Stomach smooth muscle (tissue), 2 donors: ENCODE measurements at regions not wholly inside any gene's neighbourhood (a gene's known extent, or its start where the extent isn't known, plus 50 kb on each side); places are given as distances from the start of the nearest gene placed in this dataset.

Source experiments
- H3K27ac ChIP-seq: one replicate; pipeline ENCODE4 v1.7.0; 2013; ENCODE audit warnings: mild to moderate bottlenecking, low read length, inconsistent platforms
- H3K27me3 ChIP-seq, 2 donors: one replicate each; pipeline ENCODE4 v1.7.0; 2013; ENCODE audit warnings: low read length in 2 of 2; ENCODE audit not compliant: insufficient read depth in 2 of 2, control insufficient read depth in 1 of 2
- H3K36me3 ChIP-seq, 2 donors: one replicate each; pipeline ENCODE4 v1.7.0; 2013; ENCODE audit warnings: low read length in 2 of 2; ENCODE audit not compliant: control insufficient read depth in 2 of 2, insufficient read depth in 2 of 2
- H3K4me1 ChIP-seq: one replicate; pipeline ENCODE4 v1.7.0; 2013; ENCODE audit warnings: low read length; ENCODE audit not compliant: control insufficient read depth, insufficient read depth
- H3K4me3 ChIP-seq, 2 donors: one replicate each; pipeline ENCODE4 v1.7.0; 2013; ENCODE audit warnings: low read length in 2 of 2
- H3K9ac ChIP-seq, 2 donors: one replicate each; pipeline ENCODE4 v1.7.0; 2013; ENCODE audit warnings: low read length in 2 of 2, mild to moderate bottlenecking in 1 of 2
- H3K9me3 ChIP-seq, 2 donors: one replicate each; pipeline ENCODE4 v1.7.0; 2013; ENCODE audit warnings: low read length in 2 of 2; ENCODE audit not compliant: control insufficient read depth in 2 of 2
- donor health status: healthy.
- donor health status: Pancreatic carcinoma.

DNA sequence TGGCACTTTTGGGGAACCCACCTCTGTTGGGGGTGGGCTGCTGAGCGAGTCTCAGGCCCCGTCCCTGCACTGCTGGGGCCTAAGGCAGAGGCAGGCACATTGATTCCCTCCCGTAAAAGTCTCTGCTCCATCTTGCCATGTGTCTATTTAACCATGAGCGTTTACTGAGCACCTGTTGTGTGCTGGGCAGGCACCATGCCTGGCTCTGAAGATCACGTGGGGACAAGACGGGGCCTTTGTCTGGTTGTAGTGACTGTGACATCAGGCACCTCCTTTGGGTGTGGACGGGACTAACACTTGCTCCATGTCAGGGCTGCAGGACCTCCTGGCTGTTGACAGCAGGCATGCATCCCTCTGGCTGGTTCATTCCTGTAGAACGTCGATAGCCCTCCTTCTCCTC, 204.7 kb upstream of the CIBAR2 start:
- H3K4me1 ChIP-seq: peaks cover 40% of the 10 kb centered on the region
- no peaks in the 10 kb centered on the region for H3K9me3 ChIP-seq
- no peak overlapping the region for H3K4me3 ChIP-seq
- H3K9ac ChIP-seq: no peak overlapping the region
- no peaks in the 10 kb centered on the region for H3K36me3 ChIP-seq
- no peaks in the 10 kb centered on the region for H3K27me3 ChIP-seq
- H3K27ac ChIP-seq: no peak overlapping the region

DNA sequence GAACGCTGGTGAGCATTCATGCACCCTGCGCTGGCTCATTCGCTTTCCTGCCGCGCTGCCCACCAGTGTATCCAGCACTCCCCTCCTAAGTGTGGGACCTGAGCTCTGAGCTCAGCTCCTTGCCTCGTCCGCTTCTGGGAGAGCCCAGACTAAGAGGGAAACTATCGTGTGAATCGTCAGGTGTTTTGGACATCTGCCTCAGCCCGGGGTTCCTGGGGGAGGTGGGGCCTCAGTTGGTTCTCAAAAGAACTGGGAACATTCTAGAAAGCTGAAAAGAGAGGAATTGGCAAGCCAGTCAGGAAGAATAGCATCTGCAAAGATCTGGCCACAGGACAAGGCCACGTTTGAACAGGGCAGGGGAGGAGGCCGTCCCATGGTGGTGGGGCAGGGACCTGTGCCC, 205.4 kb upstream of the CIBAR2 start:
- H3K9ac ChIP-seq: no peak overlapping the region
- H3K36me3 ChIP-seq: no peaks in the 10 kb centered on the region
- no peak overlapping the region for H3K27ac ChIP-seq
- no peaks in the 10 kb centered on the region for H3K27me3 ChIP-seq
- no peaks in the 10 kb centered on the region for H3K9me3 ChIP-seq
- peaks cover 40% of the 10 kb centered on the region for H3K4me1 ChIP-seq
- no peak overlapping the region for H3K4me3 ChIP-seq

DNA sequence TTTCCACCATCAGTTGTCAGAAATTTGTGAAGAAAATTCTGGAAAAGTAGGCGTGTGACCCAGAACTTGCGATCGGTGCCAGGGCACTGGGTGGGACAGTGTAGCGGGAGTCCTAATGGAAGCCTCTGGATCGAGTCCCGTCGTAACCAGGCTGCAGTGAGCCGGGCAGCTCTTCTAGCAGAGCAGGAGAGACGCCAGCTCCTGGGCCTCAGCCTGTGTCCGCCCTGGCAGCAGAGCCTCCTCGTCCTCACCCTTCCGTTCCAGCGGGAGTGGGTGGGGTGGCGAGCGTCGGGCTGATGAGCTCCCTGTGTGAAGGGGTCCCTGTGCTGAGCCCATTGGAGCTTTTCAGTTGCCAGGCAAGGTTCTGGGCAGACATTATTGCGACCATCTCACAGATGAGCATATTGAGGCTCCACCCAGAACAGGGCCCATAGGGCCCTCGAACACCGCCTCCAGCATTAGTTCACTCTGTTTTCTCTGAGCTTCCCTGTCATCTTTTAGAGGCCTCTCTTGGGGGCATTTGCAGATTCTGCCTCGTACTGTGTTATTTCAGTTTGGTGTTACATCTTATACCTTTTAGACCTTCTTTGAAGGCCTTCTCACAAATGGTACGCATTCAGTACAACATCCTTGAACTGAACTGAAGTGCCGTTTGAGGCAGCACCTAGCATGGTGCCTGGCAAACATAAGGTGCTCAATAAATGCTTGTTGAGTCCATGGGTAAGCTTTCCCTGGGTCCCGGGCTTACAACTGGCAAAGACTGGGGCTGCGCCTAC, 207.1 kb upstream of the CIBAR2 start:
- no peak overlapping the region for H3K9ac ChIP-seq
- H3K4me1 ChIP-seq: peaks cover 26% of the 10 kb centered on the region
- H3K9me3 ChIP-seq: no peaks in the 10 kb centered on the region
- H3K36me3 ChIP-seq: no peaks in the 10 kb centered on the region
- H3K27me3 ChIP-seq: no peaks in the 10 kb centered on the region
- H3K4me3 ChIP-seq: no peak overlapping the region
- H3K27ac ChIP-seq: no peak overlapping the region

DNA sequence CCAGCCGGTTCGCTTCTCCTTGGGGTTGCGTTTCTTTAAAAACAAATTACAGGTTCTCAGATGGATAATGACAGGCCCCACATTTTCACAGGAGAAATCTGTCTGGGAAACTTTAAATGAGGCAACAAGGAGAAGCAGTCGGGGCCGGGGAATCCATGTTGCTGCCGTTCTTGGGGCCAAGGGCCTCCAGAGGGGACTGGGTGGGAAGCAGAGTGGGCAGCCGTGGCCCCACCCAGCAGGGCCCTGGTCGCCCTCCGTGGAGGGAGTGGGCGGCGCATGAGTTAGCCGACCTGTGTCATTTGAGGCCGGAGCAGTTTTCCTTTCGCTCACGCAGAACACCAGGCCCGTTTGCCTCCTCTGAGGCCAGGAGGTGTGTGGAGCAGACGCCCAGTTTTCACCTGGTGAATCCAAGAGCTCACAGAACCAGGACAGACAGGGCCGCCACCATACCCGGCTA, 207.7 kb upstream of the CIBAR2 start:
- H3K27me3 ChIP-seq: no peaks in the 10 kb centered on the region
- H3K9me3 ChIP-seq: no peaks in the 10 kb centered on the region
- H3K9ac ChIP-seq: no peak overlapping the region
- peaks cover 23% of the 10 kb centered on the region for H3K4me1 ChIP-seq
- no peaks in the 10 kb centered on the region for H3K36me3 ChIP-seq
- H3K27ac ChIP-seq: no peak overlapping the region
- no peak overlapping the region for H3K4me3 ChIP-seq

DNA sequence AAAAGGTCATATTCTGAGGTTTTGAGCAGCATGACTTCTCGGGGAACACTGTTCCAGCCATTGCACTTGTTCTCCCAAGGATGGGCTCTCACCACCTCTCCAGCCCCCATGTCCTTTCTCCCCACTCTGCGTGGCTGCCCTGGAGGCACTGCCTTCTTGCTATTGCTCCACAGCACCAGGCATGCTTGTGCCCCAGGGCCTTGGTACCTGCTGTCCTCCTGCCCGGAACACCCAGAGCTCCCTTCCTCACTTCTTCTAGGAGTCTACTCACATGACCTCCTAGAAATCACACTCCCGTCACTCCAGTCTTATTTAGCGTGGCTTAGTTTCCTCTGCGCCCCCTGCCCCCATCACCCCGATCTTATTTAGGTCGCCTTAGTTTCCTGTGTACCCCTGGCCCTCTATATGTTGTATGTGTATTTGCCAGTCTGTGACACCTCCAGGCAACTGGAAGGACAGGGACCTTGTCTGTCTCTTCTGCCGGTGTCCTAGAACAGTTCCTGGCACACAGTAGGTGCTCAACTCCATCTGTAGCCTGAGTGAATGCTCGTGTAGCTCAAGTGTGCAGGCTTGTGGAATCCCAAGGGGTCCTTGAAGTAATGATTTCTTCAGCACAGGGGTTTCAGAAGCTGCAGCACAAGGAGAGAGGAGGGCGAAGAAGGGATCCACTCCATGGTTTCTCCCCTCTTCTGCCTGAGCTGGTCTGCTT, 208.6 kb upstream of the CIBAR2 start:
- no peak overlapping the region for H3K27ac ChIP-seq
- no peak overlapping the region for H3K4me3 ChIP-seq

DNA sequence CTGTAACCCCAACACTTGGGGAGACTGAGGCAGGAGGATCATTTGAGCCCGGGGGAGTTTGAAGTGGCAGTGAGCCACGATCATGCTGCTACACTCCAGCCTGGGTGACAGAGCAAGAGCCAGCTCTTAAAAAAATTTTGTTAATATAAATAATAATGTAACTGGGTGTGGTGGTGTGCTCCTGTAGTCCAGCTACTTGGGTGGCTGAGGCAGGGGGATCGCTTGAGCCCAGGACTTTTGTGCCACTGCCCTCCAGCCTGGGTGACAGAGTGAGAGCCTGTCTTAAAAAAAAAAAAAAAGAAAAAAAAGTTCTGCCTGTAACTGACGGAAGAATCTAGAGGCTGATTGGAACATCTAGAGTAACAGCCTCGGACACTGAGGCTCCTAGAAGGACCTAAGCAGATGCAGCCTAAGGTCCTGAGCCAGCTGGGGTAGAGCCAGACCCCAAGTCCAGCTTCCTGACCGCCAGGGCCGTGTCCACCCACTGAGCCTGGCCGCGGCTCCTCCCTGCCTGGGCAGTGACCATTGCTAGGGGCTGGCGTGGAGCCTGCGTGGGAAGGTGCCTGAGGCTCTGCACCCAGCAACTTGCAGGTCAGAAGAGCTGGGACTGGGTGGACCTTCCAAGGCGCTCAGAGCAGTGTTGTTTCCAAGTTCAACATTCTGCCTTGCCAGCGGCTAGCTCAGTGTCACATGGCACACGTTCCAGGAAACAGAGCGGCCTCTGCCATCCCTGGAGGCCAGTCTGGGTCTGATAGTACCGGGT, 209.4 kb upstream of the CIBAR2 start:
- no peak overlapping the region for H3K27ac ChIP-seq
- H3K4me1 ChIP-seq: peaks cover 14% of the 10 kb centered on the region
- peak overlapping the region in 1 of 2 donors; percentile 54 for H3K4me3 ChIP-seq
- peak overlapping the region in 1 of 2 donors; percentile 21 for H3K9ac ChIP-seq
- no peaks in the 10 kb centered on the region for H3K27me3 ChIP-seq
- H3K36me3 ChIP-seq: no peaks in the 10 kb centered on the region
- no peaks in the 10 kb centered on the region for H3K9me3 ChIP-seq

More for the DNA sequence above, 208.6 kb upstream of the CIBAR2 start:
- Histone ChIP-seq H3K9ac (no peak overlapping the region), H3K27me3 (no peaks in the 10 kb centered on the region), H3K4me1 (peaks cover 20% of the 10 kb centered on the region), H3K36me3 (no peaks in the 10 kb centered on the region), H3K9me3 (no peaks in the 10 kb centered on the region)

DNA sequence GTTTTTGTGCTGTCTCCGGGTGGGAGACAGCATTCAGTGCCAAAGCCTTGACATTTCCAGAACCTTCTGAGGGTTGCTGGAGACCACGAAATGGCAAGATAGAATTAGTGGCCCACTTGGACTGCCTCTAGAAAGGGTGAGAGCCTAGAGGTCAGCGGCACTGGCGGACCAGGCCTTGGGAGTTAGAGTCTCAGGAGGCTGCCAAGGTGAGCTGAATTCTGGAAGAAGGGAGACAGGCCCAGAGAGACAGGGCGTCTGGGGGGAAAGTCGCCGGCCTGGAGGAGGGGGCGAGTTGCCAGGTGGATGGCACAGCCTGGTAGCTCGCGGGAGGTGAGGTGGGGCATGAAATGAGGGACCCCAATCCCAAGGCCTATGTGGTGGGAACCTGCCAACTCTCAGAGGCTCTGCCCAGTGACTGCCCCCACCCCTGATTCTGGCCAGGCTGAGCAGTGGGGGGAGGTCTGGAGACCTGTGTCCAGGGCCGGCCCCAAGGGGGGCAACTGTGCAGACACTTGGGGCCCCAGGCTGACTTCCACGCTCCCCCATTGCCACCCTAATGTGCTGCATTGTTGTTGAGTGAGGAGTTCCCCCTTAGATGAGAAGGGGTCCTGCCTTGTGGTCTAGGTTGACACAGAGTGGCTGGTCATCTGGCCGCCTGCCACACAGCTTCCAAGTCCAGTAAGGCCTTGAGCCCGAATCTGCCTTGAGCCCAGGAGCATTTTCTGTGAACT, 211.1 kb upstream of the CIBAR2 start:
- no peaks in the 10 kb centered on the region for H3K27me3 ChIP-seq
- H3K9ac ChIP-seq: no peak overlapping the region
- no peaks in the 10 kb centered on the region for H3K9me3 ChIP-seq
- no peak overlapping the region for H3K4me3 ChIP-seq
- peaks cover 18% of the 10 kb centered on the region for H3K4me1 ChIP-seq
- H3K36me3 ChIP-seq: no peaks in the 10 kb centered on the region
- H3K27ac ChIP-seq: no peak overlapping the region

DNA sequence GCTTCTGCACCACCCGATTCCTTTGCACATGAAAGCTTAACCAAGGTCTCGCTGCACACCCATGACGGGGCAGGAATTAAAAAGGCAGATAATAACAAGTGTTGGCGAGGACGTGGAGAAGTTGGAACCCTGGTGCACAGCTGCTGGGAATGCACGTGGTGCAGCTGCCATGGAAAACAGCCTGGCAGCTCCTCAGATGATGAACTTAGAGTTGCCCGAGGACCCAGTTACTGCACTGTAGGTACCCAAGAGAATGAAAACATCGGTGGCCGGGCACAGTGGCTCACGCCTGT, 211.6 kb upstream of the CIBAR2 start:
- Histone ChIP-seq H3K9me3 (no peaks in the 10 kb centered on the region), H3K27me3 (no peaks in the 10 kb centered on the region), H3K27ac (no peak overlapping the region), H3K4me1 (peaks cover 22% of the 10 kb centered on the region), H3K4me3 (no peak overlapping the region), H3K36me3 (no peaks in the 10 kb centered on the region), H3K9ac (no peak overlapping the region)

DNA sequence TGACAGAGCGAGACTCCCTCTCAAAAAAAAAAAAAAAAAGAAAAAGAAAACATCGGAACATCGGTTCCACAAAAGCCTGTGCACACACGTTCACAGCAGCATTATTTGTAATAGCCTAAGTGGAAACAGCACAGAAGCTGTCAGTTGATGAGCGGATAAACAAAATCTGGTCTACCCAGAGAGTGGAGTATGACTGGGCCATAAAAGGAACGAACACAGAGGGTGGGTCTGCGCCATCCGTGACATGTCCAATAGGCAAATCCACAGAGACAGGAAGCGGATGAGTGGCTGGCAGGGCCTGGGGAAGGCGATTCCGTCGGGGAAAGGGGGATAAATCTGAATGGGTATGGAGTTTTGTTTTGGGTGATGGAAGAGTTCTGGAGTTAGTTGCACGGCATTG, 212.2 kb upstream of the CIBAR2 start:
- Histone ChIP-seq H3K9me3 (no peaks in the 10 kb centered on the region), H3K4me1 (peaks cover 25% of the 10 kb centered on the region), H3K4me3 (no peak overlapping the region), H3K27me3 (no peaks in the 10 kb centered on the region), H3K36me3 (no peaks in the 10 kb centered on the region), H3K27ac (no peak overlapping the region), H3K9ac (no peak overlapping the region)

DNA sequence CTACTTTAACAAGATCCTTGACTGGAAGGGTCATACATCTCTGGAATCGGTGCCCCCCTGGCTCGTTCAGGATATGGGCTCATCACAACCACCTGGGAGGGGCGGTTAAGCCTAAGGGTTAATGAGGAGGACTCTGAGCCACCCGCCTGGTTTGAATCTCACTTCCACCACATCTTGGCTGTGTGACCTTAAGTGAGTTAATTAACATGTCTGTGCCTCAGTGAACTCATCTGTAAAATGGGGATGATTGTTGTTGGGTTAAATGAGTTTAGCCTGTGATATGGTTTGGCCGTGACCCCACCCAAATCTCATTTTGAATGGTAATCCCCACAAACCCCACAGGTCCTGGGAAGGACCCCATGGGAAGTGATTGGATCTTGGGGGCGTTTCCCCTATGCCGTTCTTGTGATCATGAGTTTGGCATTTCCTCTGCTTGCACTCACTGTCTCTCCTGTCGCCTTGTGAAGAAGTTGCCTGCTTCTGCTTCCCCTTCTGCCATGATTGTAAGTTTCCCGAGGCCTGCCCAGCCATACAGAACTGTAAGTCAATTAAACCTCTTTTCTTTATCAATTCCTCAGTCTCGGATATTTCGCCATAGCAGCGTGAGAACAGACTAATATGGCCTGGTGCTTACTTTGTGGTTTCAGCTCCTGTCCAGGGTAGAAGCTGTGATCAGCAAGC, 214.0 kb upstream of the CIBAR2 start:
- Histone ChIP-seq H3K27me3 (no peaks in the 10 kb centered on the region), H3K4me1 (peaks cover 25% of the 10 kb centered on the region), H3K9me3 (no peaks in the 10 kb centered on the region), H3K27ac (no peak overlapping the region), H3K9ac (no peak overlapping the region), H3K36me3 (no peaks in the 10 kb centered on the region), H3K4me3 (no peak overlapping the region)
